HL-60 (cell line): ENCODE measurements at regions not wholly inside any gene's neighbourhood (a gene's known extent, or its start where the extent isn't known, plus 50 kb on each side); places are given as distances from the start of the nearest gene placed in this dataset.

Experiments used
- DNase-seq, 2 experiments: peaks; one replicate each; pipeline ENCODE4 v3.0.0-alpha.2; 2010 to 2020; ENCODE audit warnings: low read depth in 1 of 2, low spot score in 1 of 2
- H3K27ac ChIP-seq: fragments of 250-450 bp; sonication (Bioruptor Pico); replicated peaks from 2 replicates; pipeline ENCODE4 v1.5.1; 2020; ENCODE audit warnings: mild to moderate bottlenecking, moderate library complexity
- H3K27me3 ChIP-seq: fragments of 250-450 bp; sonication (Bioruptor Pico); 2 replicates; pipeline ENCODE4 v1.5.1; 2021; ENCODE audit warnings: mild to moderate bottlenecking, moderate library complexity; ENCODE audit not compliant: insufficient read depth, poor library complexity, severe bottlenecking
- H3K4me3 ChIP-seq: replicated peaks from 2 replicates; pipeline ENCODE4 v1.5.1; 2011; ENCODE audit warnings: mild to moderate bottlenecking, control low read depth, low read length; ENCODE audit not compliant: insufficient read depth
- CTCF ChIP-seq: IDR thresholded peaks from one replicate; pipeline ENCODE4 v1.5.1; 2011; ENCODE audit warnings: low read length, control low read depth, inconsistent platforms; ENCODE audit not compliant: insufficient read depth
- GABPA ChIP-seq: IDR thresholded peaks from 2 replicates; pipeline ENCODE4 v1.6.1; 2012; ENCODE audit warnings: low read depth
- POLR2AphosphoS5 ChIP-seq: IDR thresholded peaks from 2 replicates; pipeline ENCODE4 v1.6.1; 2012; ENCODE audit warnings: low read depth
- REST ChIP-seq: IDR thresholded peaks from 2 replicates; pipeline ENCODE4 v1.6.1; 2012; ENCODE audit warnings: low read depth; ENCODE audit not compliant: insufficient replicate concordance
- SPI1 ChIP-seq: IDR thresholded peaks from 2 replicates; pipeline ENCODE4 v1.6.1; 2012; ENCODE audit warnings: low read depth, mild to moderate bottlenecking, borderline replicate concordance

- no peak overlapping the region for H3K4me3 ChIP-seq
- no peaks in the 10 kb centered on the region for H3K27me3 ChIP-seq
- DNase-seq, result no peak
- no peak for TF ChIP-seq GABPA
- no peak for TF ChIP-seq CTCF
- no peak for TF ChIP-seq POLR2AphosphoS5
- no peak for TF ChIP-seq REST
- TF ChIP-seq SPI1, result no peak
- H3K27ac ChIP-seq, result no peak overlapping the region
Measured at GRCh38 chr2:134109725-134110124, 144.1 kb upstream of the MGAT5 start.

GRCh38 chr2:134110532-134110931, 143.3 kb upstream of the MGAT5 start:
- H3K4me3 ChIP-seq, result no peak overlapping the region
- no peak overlapping the region for H3K27ac ChIP-seq
- no peak for DNase-seq
- TF ChIP-seq GABPA (no peak), CTCF (no peak), SPI1 (no peak), POLR2AphosphoS5 (no peak), REST (no peak)
- no peaks in the 10 kb centered on the region for H3K27me3 ChIP-seq

GRCh38 chr2:134117676-134118075, 136.2 kb upstream of the MGAT5 start:
- Histone ChIP-seq H3K27me3 (no peaks in the 10 kb centered on the region), H3K27ac (no peak overlapping the region), H3K4me3 (no peak overlapping the region)
- TF ChIP-seq GABPA, result no peak
- no peak for TF ChIP-seq SPI1
- no peak for TF ChIP-seq CTCF
- no peak for TF ChIP-seq REST
- TF ChIP-seq POLR2AphosphoS5, result no peak
- no peak for DNase-seq
